ENCODE measurements at regions not wholly inside any gene's neighbourhood (a gene's known extent, or its start where the extent isn't known, plus 50 kb on each side); places are given as distances from the start of the nearest gene placed in this dataset.
A peak's percentile ranks its signal among the peaks of the same experiment; 100 is the strongest.
"Not testable (repeated sequence)": the region's sequence is repeated elsewhere in the genome, so short reads cannot be mapped to it uniquely, and the experiment has no call there.

DNA sequence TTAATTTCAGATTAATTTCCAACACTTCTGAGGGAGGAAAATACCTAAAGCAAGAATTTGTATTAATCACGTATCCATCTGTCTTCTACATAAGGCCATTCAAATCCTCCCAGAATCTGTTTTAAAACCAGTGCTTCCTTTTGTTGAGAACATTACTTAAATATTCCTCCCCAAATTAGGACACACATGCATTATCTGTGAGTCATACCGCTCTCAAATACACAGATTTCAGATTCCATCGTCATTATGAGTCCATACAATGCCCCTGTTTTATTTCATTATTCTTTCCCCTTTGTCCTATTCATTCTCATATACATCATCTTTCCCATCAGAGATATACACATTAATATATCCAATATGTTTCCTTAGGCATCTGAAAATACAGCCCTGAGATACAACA is 57.3 kb upstream of the PRSS12 start:
- peak in 1 of 2 experiments; percentile 43 for DNase-seq

GRCh38 chr4:118417325-118417724 is 64.5 kb upstream of the PRSS12 start:
- DNase-seq: peak in 1 of 2 experiments; percentile 33

GRCh38 chr4:118417800-118418199 is 65.0 kb upstream of the PRSS12 start:
- peak in 1 of 2 experiments; percentile 21 for DNase-seq

DNA sequence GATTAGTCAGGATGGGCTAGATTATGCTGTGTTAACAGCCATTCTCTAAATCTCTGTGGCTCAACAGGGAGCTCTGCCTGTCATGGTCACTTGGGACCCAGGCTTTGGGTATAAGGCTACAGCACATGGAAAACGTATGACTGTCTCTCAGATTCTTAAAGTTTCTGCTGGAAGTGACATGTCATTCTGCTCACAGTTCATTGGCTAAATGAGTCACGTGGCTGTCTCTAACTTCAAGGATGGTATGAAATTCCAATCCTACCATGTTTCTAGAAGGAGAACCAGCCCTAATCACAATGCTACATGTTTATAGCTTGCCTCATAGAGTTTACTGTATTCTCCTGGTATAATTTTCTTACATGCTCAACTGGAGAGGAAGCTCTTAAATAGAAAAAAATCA is 65.6 kb upstream of the PRSS12 start:
- DNase-seq: not testable (repeated sequence)

- not testable (repeated sequence) for DNase-seq
These were observed 66.8 kb upstream of the PRSS12 start for GRCh38 chr4:118419626-118420025.

DNA sequence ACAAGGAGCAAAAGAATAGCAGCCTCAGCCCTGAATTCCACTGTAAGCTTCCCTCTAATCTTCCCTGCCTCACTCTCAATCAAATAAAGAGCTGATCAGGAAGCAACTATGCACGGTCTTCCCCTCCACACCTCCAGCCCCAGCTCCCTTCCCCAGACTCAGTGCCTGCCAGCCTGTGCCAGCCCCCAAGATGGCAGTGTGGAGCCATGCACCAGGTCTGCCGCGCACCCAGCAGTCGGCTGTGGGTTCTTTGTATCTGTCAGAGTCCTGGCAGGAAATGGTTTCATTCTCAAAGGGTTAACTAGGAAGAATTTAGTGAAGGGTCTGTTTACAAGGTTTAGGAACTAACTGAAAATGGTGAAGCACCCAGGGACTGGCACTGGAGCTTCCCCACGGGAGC is 71.3 kb upstream of the PRSS12 start:
- DNase-seq: peak in 1 of 2 experiments; percentile 2

- DNase-seq: not testable (repeated sequence)
These were observed 76.1 kb upstream of the PRSS12 start for GRCh38 chr4:118428881-118429280.

GRCh38 chr4:118432359-118432758 is 79.6 kb upstream of the PRSS12 start:
- not testable (repeated sequence) for DNase-seq

GRCh38 chr4:118433612-118434375 is 81.0 kb upstream of the PRSS12 start:
- DNase-seq: not testable (repeated sequence)

DNA sequence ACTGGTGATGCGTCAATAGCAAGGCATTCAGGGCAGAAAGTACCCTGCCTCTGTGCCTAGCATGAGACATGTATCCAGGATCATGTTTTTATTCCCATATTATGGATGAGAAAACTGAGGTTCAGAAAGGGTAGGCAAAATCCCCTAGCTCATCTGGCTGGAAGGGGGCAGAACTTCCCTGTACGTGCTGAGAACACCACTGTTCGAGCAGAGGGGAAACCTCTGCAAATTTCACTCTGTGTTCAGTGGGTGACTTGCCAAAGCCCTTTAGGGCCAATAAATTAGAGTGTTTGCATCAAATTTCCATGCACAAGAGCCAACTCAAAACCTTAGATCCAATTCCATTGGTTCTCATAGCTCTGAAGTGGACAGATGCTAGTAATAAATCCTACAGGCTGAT is 82.6 kb upstream of the PRSS12 start:
- DNase-seq: peak in 1 of 2 experiments; percentile 6

DNA sequence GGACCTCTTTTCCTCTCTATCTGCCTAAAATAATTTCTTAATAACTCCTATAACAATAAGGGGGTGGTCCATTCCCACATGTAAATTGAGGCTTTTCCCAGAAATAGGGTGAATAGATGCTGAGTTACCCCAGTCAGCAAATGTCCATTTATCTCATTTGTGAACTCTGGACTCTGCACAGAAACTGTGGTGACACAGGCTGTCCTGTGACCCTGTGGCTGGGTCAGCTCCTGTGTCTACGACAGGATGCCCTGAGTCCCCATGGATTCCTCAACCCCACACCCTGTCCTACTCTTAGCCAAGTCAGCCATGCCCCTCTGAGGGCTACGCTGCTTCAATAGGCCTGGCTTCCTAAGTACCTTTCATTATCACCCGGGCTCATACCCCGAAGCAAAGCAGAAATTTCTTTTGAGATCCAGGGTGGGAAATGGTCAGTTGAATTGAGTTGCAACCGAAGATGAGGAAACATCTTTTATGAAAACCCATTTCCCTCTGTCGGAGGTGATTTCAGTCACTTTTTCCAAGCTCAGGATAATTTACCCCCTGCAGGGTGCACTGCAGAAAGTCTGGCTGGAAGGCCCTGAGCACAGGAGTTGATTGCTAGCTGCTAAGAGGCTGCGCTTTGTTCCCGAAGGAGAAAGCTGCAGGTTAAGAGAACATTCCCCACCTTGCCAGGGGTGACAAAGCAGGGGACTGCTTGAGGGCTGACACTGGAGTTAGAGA is 89.5 kb upstream of the PRSS12 start:
- not testable (repeated sequence) for DNase-seq

DNA sequence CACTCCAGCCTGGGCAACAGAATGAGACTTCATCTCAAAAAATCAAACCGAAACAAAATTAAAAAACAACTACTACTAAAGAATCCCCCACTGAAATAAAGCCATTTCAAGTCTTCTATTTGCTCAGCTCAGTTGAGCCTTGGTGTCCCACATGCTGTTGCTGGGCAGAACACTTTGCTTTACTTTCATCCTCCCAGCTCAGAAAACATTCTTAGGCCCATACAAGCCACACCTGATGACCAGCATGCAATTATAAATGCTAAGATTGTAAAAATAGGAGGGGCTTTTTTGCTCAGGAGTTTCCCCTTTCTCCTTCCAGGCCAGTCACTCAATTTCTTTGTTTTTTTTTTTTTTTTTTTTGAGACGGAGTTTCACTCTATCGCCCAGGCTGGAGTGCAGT is 94.6 kb upstream of the PRSS12 start:
- DNase-seq: not testable (repeated sequence)

- not testable (repeated sequence) for DNase-seq
These were observed 102.1 kb upstream of the PRSS12 start for GRCh38 chr4:118454857-118455256.

- DNase-seq: not testable (repeated sequence)
These were observed 108.6 kb upstream of the PRSS12 start for GRCh38 chr4:118461435-118461834.

- not testable (repeated sequence) for DNase-seq
These were observed 113.0 kb upstream of the PRSS12 start for GRCh38 chr4:118465831-118466230.

DNA sequence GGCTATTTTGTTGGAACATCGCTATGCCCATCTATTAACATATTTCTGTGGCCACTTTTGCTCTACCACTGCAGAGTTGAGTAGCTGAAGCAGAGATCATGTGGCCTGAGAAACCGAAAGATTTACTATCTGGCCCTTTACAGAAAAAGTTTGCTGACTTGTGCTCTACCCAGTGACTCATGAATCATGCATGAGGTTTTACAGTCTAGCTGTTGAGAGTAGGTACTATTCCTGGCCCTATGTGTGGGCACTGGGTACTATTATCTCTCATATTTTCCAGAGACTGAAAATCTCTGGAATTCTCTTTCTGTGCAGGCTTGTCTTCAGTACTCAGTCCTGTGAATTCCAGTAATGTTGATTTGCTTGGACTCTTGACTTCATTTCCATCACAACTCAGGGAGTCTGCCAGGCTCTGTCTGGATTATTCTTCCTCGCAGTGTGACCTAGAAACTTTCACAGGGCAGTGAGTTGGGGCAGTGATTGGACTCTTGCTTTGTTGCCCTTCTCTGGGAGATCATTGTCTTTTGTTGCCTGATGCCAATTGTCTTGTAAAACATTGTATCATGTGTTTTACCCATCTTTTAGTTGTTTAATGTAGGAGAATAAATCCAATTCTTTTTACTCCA is 121.3 kb upstream of the PRSS12 start:
- DNase-seq: not testable (repeated sequence)

DNA sequence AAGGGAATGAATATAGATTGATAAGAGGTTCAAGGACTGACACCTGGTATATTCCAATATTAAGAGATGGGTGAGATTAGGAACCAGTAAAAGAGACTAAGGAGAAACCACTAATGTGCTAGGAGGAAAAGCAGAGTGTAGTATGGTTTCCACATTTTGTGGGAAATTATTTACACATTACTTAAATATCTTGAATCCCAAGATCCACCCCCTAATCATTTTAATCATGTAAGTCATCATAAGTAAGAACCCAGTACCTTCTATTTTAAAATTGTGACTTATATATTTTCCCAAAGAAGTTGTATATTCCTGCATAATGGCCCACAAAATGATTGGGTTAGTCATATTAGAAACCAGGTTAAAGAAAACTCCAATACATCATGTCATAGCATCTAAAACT is 122.0 kb upstream of the PRSS12 start:
- not testable (repeated sequence) for DNase-seq

DNA sequence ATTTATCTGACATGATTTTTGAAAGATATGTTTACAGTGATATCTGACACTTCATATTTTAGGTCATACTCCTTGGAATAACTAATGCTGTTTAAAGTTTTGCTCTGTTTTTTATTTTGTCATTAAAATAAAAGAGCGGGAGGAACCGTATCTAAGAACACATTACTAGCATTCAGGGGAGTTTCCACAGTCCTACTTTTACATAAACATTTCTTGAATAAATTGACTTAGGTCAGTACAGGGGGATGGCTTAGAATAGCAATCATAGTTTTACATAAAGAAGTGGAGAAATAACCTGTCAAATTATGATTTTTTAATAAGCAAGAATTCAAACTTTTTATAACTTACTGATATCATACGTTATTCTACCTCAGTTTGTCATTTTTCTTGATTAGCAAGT is 123.1 kb upstream of the PRSS12 start:
- not testable (repeated sequence) for DNase-seq

GRCh38 chr4:118477826-118478225 is 125.0 kb upstream of the PRSS12 start:
- DNase-seq: not testable (repeated sequence)

DNA sequence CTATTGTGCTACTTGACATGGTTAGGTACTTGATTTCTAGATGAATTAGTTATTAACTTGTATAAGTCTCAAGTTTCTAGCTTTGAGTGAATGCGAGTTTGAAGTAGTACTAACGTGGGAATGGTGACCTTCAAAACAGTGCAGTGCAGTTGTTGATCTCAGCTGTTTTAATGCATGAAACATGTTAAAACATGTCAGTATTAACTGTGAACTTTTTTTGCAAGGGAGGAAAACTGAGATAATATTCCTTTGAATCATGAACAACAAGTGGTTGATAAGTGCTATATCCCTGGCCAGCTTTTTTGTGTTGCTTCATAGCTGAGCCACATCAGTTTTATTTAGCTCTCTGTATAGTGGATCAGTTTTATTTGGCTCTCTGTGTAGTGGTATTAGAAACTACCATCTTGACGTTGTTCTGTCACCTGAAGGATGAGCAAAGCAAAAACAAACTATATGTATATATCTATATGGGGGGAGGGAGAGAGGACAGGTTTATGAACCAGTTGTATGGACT is 133.1 kb upstream of the PRSS12 start:
- not testable (repeated sequence) for DNase-seq

- DNase-seq: not testable (repeated sequence)
These were observed 140.2 kb upstream of the PRSS12 start for GRCh38 chr4:118492963-118493362.

DNA sequence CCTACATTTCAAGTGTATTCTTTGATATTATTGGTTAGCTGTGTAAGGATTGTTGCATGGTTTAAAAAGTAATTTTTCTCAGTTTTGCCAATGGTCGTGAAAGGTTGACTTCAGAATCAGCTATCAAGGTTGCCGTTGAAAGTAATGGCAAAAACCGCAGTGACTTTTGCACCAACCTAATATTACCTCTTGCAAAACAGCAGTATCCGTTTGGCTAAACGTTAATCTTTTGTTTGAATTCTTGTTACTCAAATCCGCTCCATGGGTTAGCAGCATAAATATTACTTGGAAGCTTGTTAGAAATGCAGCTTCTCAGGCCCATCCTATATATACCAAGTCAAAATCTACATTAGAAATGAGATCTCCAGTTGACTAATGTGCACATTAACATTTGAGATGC is 141.6 kb upstream of the PRSS12 start:
- DNase-seq: not testable (repeated sequence)

DNA sequence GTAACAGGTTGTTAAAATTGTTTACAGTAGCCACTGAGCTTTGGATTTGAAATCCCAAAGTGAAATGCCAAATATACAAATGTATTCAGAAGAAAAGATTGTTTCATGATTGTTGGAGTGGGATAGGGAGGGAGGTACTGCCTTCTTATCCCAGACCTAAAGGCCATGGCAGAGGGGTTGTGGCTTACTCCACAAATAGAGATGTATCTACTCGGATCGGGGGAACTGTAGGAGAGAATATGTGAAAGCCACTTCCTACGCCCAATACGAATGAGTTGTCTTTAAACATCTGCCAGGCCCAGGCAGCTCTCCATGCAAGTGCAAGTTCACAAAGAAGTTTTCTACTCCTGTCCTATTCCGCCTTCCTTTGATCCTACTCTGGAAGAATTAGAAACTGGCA is 150.2 kb upstream of the PRSS12 start:
- not testable (repeated sequence) for DNase-seq

All from NCI-H524 (cell line).